ENCODE measurements at regions not wholly inside any gene's neighbourhood (a gene's known extent, or its start where the extent isn't known, plus 50 kb on each side); places are given as distances from the start of the nearest gene placed in this dataset.
"Not testable (repeated sequence)": the region's sequence is repeated elsewhere in the genome, so short reads cannot be mapped to it uniquely, and the experiment has no call there.

DNA sequence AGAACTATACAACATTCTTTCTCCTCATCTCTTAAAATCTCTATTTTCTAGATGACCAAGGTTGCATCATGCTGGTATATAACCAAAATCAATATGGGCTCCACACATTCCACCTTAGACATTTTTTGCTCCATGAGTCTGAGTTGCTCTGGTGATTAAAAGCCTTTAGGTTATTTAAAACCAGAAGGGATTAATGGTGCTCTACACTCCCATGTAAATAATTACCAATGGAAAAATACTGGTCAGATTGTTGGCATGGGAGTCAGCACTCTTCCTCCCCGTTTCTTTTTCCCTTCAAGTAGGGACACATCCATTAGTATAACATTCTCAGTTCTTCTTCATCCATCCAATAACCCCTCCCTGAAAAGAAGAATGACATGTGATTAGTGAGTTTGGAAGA, 747.7 kb downstream of the PCDH17 start:
- DNase-seq, result no peak

DNA sequence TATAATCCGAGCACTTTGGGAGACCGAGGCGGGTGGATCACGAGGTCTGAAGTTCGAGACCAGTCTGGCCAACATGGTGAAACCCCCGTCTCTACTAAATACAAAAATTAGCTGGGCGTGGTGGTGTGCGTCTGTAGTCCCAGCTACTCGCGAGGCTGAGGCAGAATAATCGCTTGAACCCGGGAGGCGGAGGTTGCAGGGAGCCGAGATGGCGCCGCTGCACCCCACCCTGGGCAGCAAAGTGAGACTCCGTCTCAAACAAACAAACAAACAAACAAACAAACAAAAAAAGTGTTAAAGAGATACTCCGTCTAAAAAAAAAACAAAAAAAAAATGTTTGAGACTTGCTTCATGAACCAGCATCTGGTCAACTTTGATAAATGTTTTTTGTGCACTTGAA, 753.8 kb downstream of the PCDH17 start:
- DNase-seq, result not testable (repeated sequence)

DNA sequence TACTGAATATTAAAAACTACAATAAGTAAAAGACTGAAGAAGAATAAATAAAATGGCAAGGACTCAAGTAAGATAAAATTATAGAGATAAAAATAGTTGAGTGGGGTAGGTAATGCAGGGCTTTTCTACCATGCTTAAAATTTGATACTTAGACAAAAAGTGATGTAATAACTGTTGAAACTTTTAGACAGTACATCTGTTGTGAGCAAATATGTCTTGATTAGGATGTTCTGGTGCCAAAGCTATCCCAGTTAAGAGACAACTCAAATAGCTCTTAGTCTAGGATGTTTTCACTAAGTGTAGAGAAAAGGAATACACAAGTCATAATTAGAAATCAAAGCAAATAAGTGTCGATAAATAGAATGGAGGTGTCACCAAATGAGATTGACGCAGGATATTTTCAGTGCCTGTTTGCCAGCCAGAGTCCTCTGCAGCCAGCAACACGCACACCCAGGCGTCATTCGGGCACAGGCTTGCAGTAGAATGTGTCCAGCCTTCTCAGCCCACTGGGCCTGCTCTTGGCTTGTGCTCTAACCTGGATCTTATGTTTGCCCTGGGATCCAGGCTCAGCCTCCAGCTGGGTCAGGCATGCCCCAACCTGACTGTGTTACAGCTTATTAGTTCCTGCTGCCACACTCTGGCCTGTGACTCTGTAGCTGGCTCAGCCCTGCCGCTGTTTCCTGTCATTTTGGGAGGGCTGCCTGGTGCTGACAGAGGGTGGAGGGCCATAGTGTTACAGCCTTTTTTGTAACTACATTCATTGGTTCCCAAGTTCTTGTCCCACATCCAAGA, 766.2 kb downstream of the PCDH17 start:
- no peak for DNase-seq

DNA sequence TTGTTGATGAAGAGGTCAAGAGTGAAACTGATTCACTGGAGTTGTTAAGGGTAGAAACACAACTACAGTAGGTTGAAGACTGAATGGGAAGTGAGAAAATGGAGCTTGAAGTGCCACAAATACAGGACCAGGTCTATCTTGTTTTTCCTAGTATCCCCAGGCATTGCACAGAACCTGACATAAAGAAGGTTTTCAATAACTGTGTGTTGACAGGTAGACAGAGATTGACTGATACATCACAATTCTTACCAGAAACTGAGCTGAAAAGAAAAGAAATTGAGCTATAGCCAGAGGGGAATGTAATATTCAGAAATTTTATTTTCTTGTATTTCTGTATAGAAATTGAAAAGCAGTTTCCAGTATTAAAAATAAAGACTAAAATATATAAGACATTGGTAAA, 767.7 kb downstream of the PCDH17 start:
- DNase-seq, result no peak

DNA sequence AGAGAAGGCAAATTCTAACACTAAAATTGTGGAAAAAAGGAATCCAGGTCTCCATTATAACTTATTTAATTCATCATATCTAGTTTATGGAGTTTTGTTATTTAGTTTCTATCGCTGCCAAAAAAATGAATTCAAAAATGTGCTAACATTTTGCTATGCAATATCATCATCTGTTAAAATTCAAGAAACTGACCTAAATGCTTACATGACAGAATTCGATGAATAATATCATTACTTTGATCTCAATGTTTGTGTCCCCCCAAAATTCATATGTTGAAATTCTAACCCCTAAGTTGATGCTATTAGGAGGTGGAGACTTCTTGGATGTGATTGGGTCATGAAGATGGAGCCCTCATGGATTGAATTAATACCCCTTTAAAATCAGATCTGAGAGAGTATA, 775.0 kb downstream of the PCDH17 start:
- DNase-seq, result no peak

DNA sequence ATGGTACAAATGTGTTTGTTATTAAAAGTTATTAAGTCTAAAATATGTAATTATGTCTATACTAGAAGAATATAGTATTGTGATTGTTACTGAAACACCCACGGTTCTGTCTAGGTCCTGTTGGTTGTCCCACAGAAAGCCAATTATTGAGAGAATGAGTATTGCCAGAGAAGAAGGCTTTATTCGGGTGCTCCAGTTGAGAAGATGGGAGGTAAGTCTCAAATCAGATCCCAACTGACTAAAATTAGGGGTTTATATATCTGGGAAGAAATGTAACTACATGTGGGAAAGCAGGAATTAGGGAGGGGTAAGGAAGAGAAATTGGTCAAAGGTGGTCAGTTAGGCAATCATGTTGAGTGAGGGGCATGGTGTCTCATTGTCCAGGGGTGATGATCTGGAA, 798.4 kb downstream of the PCDH17 start:
- no peak for DNase-seq

DNA sequence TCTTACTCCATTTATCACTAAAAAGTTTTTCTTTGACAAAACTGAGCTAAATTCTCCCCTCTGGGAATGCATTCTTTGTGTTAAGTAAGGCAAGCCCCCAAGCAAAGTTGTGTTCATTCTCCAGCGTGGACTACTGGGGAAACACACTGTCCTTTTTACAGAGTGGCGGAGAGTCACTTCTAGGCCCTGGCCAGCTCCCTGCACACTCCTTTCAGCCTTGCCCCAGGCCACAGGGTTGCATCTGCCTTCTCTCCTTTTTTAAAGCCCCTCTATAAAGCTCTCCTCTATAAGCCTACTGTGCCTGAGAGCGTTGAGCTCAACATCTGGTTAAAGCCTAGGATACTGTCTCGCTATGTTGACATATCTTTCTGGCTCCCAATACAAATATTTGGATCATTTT, 803.4 kb downstream of the PCDH17 start:
- no peak for DNase-seq

DNA sequence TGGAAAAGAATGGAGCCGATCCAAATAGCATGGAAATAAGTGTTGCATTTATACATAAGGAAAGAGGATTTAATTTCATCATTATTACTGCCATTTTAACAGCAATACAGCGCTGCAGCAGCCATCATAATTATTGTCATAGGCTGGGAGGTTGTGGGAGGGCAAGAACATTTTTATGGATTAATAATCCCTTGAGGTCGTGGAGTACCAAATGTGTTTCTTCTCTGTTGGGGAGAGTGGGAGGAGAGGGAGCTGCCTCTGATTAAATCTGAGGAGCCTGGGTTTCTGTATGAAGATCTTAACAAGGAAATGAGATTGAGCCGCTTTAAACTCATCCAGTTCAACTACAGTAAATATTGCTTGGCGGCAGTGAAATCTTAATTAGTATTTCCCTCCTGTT, 805.9 kb downstream of the PCDH17 start:
- DNase-seq, result no peak

DNA sequence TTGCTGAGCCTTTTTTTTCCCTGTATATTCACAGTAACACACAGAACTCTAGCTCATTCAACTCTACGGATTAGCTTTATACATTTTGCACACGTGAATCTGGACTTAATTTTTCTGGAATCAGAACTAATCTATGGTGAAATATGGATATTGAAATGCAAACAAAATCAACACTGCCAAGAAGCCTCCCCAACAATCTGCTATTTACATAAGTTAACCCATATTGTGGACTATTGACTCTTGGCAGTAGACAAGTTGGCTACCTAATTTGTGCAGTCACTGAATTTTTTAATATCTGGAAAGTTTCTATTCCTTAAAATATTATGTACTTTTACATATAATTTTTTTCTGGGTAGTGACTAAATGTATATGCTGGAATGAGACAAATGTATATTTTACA, 815.4 kb downstream of the PCDH17 start:
- no peak for DNase-seq

DNA sequence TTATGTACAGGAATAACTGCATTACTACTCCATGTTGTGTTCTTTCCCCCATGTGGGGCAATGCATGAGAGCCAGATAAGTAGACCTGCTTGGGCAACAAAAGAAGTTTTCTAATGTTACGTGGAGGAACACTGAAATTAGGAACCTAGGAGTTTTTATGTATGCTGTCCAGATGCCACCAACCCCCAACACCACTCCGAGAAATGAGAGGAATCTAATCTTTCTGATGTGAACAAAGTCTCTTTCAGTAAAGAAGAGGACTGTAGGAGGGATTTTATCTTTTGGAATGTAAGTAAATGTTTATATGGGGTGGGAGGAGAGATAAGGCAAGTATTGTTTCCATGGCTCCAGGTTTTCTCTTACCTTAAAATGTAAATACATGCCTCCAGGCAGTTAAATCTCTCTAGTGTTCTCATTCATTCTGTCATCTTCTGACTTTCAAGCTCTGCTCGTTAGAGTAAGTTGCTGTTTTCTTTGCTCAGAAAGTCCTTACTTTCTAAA, 820.6 kb downstream of the PCDH17 start:
- no peak for DNase-seq

DNA sequence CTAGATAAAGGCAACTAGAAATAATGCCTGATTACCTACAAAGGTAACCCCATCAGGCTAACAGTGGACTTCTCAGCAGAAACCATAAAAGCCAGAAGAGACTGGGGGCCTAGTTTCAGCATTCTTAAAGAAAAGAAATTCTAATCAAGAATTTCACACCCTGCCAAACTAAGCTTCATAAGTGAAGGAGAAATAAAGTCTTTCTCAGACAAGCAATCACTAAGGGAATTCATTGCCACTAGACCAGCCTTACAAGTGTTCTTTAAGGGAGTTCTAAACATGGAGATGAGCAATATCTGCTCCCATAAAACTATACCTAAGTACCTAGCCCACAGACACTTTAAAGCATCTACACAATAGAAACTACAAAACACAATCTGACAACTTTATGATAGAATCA, 823.5 kb downstream of the PCDH17 start:
- no peak for DNase-seq

DNA sequence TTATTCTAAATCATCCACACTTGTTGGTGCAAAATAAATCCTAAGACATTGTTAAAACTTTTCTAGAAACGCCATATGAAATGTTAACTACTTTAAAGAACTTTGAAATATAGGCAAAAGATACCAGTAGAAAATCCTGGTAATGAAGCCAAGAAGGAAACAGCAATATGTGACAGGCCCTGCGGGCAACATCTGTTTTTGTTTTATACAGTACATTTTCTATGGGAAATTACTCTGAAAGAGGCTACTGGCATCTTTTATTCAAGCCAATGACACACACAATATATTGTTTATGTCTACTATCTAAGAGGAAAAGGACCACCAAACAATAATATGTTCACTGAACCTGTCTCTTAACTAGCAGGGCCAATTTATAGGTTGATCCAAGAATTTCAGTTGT, 829.7 kb downstream of the PCDH17 start:
- no peak for DNase-seq

DNA sequence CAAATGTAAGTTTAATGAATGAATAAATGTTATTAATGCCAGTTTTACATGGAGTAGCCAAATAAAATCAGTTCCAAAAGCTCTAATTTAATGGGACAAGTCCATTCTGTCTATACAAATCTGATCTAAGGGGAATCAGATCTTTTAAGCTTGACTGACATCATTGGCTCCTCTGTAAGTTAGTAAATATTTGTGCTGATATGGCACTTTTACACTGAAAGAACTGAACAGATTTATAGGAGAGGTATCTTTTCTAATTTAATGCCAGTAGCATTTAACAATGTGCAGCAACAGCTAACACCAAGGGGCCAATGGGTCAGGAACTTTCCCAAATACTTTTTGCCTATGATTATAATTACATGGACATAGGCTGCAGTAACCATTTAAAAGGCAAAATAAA, 832.3 kb downstream of the PCDH17 start:
- DNase-seq, result no peak

DNA sequence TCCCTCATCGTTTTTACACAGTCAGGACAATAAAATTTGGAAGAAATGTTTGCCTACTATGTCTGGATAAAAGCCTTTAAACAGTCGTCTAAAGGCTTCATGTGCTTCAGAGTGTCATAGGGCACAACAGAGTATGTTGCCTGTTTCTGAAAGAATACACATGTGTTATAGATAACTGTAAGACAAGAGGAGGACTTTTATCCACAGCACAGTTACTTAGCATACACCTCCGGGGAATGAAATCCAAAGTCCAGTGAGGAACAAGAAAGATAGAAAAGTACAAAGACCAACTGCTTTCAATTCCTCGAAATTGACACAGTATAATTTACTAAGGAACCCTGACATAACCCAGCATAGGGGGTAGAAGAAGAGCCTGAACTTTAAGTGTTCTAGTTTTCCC, 835.6 kb downstream of the PCDH17 start:
- DNase-seq, result no peak

DNA sequence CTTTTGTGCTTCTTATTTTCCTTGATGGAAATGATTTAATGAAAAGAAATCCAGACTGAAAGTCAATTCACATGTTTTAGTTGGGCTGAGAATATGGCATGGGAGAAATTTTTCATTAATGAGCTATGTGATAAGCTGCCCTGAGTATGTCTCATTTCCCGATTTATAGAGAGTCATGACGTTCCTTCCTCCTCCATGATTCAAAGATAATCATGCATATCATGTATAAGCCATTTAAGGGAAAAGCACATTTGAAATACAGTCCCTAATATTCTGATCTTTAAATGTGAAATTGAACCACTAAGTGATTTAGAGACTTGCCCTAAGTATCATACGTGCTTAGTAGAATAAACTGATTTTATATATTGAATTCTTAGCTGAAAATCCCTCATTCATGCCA, 840.9 kb downstream of the PCDH17 start:
- no peak for DNase-seq

DNA sequence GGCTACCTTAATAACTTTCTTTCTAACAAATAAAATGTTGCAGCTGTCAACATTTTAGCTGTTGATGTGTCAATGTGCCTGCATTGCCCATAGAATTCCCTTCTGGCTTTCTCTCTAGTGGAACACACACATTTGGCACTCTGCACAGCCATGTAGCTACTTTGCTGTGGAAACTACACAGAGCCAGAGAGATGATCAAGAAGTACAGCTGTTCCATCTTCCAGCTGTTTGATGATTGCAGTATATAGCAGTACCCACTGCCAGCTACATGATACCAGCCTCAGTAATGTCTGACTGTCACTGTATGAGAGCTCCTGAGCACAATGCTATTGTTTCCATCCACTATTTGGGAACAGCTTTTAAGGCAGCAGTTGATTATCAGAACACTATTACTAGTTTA, 843.0 kb downstream of the PCDH17 start:
- DNase-seq, result no peak

DNA sequence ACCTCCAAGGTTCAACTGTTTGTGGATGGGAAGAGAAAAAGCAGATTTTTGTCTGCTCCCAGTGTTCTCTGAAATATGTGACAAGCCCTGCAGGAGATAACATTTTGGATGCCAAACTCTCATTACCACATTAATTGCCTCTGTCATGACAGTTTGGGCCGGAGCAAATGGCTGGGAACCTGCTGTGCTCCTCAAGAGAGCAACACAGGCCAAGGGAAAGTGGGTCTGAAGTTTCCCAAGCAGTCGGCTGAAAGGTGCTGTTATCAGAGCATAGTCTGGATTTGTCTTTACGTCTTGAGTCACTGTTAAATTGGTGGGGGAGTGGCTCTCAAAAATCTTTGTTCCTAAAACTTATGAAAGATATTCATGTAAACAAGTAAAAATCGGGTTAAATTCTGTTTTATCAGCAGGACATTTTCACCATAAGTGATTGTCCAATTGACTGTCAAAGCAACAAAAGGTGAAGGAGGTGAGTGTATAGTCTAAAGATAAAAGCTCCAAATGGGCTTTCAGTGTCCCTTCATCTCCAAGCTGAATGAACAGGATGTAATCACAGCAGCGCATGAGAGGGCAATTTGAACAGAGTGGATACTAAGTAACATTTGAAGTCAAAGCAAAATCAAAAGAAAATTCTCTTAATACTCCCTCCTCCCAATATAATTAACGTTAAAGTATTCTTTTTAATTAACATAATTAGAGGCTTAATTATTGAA, 844.8 kb downstream of the PCDH17 start:
- DNase-seq, result no peak

DNA sequence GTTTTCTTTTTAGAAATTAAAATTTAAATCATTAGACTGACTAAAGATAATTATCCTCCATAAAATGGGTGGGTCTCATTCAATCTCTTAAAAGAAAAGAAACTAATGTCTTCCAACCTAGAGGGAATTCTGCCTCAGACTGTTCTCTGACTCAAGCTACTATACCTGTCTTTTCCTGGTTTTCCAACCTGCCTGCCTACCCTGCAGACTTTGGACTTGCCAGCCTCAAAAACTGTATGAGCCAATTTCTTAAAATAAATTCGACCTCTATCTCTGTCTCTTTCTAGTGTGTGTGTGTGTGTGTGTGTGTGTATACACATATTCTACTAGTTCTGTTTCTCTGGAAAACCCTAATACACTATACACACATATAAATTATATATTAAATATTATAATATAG, 847.3 kb downstream of the PCDH17 start:
- DNase-seq, result no peak

DNA sequence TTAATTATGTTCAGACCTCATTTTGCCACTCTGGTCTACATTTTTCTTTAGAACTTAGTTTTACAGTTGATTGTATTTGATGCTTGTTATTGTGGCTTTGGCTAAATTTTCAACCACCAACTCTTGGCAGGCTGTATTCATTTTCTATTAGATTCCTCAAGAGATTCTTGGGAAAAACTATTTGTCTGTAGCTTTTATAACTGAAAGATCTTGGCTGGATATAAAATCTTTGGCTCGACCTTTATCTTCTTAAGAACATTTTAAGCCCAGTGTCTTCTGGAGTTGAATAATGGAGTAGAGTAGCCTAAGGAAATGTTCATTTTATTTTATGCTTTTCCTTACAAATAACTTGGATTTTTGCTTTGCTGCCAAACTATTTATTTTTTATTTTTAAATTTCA, 848.5 kb downstream of the PCDH17 start:
- DNase-seq, result no peak

DNA sequence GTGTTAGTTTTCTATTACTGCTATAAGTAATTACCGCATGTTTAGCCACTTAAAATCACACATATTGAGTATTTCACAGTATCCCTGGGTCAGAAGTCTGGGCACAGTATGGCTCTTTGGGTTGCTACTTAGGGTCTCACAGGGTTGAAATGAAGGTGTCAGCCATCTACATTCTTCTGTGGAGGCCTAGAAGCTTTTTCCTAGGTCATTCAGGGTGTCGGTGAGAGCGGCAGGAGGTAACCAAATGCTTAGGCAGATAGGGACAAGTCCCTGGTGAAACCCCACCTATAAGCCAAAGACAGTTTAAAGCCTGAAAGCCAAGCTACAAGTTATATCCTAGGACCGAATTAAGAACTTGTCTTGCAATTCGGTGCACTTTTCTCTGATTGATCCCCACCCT, 856.7 kb downstream of the PCDH17 start:
- no peak for DNase-seq

DNA sequence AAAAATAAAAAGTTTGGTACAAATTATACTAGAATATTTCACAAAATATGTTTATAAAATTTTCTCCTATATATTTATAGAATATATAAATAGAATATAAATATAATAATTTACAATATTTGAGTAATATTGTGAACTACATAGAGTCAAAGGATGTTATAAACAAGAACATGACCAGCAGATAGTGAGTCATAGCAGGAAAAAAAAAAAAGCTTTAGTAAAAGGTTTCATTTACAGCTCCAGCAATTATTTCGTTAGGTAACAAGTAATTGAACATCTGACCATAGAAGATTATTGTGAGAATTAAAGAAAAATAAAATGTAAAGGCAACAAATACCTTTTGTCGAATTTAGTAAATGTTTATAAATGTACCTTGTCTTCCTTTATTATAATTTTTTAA, 864.1 kb downstream of the PCDH17 start:
- DNase-seq, result no peak

DNA sequence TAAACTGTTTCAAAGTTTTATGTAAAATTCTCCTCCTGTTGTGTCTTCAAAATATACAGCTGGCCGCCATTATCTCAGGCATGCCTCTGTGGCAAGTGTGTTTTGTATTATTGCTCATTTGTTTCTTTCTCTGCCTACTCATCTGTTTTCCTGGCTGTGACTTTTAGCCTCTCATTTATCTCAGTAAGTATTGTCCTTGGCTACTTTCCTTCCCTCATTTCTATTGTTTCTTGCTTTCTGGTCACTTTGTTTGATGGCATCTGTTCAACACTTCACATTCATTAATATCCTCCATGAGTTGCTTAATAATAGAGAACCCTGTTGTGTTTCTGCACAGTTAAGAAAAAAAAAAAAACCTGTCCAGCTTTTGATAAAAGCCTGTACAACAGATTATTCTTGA, 869.4 kb downstream of the PCDH17 start:
- no peak for DNase-seq

DNA sequence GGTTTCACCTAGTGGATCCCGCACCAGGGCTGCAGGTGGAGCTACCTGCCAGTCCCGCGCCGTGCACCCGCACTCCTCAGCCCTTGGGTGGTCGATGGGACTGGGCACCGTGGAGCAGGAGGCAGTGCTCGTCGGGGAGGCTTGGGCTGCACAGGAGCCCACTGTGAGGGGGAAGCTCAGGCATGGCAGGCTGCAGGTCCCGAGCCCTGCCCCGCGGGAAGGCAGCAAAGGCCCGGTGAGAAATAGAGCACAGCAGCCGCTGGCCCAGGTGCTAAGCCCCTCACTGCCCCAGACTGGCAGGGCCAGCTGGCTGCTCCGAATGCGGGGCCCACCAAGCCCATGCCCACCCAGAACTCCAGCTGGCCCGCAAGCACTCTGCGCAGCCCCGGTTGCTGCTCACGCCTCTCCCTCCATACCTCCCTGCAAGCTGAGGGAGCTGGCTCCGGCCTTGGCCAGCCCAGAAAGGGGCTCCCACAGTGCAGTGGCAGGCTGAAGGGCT, 872.7 kb downstream of the PCDH17 start:
- not testable (repeated sequence) for DNase-seq

DNA sequence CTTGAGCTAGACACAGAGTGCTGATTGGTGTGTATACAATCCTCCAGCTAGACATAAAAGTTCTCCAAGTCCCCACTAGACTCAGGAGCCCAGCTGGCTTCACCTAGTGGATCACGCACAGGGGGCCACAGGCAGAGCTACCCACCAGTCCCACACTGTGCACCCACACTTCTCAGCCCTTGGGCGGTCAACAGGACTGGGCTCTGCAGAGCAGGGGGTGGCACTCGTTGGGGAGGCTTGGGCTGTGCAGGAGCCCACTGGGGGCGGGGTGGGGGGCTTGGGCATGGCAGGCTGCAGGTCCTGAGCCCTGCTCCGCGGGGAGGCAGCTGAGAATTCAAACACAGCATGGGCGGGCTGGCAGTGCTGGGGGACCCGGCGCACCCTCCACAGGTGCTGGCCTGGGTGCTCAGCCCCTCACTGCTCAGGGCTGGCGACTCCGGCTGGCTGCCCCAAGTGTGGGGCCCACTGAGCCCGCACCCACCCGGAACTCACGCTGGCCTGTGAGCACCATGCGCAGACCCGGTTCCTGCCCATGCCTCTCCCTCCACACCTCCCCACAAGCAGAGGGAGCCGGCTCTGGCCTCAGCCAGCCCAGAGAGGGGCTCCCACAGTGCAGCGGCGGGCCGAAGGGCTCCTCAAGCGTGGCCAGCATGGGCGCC, 873.8 kb downstream of the PCDH17 start:
- not testable (repeated sequence) for DNase-seq
